ENCODE measurements at regions not wholly inside any gene's neighbourhood (a gene's known extent, or its start where the extent isn't known, plus 50 kb on each side); places are given as distances from the start of the nearest gene placed in this dataset.

DNA sequence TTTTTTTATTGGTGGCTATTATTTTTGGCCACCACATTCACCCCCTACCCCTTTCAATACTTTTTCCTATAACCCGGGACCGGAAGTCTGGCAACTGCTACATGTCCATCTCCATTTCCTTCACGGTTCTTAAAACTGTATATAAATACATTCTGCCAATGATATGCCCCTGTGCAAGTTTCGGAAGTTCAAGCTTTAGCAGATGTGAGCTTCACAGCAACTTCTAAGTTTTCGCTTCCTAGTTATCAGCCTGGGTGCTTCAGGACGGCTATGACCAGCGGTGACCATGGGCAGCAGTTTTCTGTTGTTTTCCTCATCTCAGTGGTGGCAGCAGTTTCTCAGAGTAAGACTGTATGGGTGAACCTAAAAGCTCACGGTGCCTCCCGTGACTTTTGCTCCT, 153.5 kb upstream of the NFE2L3 start:
- TF ChIP-seq, protein P1, sequence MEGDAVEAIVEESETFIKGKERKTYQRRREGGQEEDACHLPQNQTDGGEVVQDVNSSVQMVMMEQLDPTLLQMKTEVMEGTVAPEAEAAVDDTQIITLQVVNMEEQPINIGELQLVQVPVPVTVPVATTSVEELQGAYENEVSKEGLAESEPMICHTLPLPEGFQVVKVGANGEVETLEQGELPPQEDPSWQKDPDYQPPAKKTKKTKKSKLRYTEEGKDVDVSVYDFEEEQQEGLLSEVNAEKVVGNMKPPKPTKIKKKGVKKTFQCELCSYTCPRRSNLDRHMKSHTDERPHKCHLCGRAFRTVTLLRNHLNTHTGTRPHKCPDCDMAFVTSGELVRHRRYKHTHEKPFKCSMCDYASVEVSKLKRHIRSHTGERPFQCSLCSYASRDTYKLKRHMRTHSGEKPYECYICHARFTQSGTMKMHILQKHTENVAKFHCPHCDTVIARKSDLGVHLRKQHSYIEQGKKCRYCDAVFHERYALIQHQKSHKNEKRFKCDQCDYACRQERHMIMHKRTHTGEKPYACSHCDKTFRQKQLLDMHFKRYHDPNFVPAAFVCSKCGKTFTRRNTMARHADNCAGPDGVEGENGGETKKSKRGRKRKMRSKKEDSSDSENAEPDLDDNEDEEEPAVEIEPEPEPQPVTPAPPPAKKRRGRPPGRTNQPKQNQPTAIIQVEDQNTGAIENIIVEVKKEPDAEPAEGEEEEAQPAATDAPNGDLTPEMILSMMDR (IDR thresholded peaks at IDR 0.05; ENCODE audit: insufficient read depth, low read depth, low read length): no peak
- no peak for TF ChIP-seq EZH2 (IDR thresholded peaks at IDR 0.05; ENCODE audit: insufficient read depth, low read length)

All from astrocyte (in vitro differentiated cells and primary cell).